ENCODE measurements at regions not wholly inside any gene's neighbourhood (a gene's known extent, or its start where the extent isn't known, plus 50 kb on each side); places are given as distances from the start of the nearest gene placed in this dataset.
"Not testable (repeated sequence)": the region's sequence is repeated elsewhere in the genome, so short reads cannot be mapped to it uniquely, and the experiment has no call there.

- H3K4me3 ChIP-seq (ENCODE audit: low read depth, low read length) = no peak overlapping the region
- no peak for DNase-seq (ENCODE audit: low read depth)
- H3K27me3 ChIP-seq (ENCODE audit: control insufficient read depth, insufficient read depth, low read length) = no peaks in the 10 kb centered on the region
- no peaks in the 10 kb centered on the region for H3K36me3 ChIP-seq (ENCODE audit: control insufficient read depth, insufficient read depth, low read length)
- TF ChIP-seq CTCF (IDR thresholded peaks at IDR 0.05; ENCODE audit: insufficient read depth, low read length, poor library complexity, severe bottlenecking) = no peak
These were observed 92.3 kb downstream of the CTH start for GRCh38 chr1:70503358-70503757.

- H3K4me3 ChIP-seq (ENCODE audit: low read depth, low read length) = no peak overlapping the region
- H3K27me3 ChIP-seq (ENCODE audit: control insufficient read depth, insufficient read depth, low read length) = no peaks in the 10 kb centered on the region
- H3K36me3 ChIP-seq (ENCODE audit: control insufficient read depth, insufficient read depth, low read length) = no peaks in the 10 kb centered on the region
- no peak for TF ChIP-seq CTCF (IDR thresholded peaks at IDR 0.05; ENCODE audit: insufficient read depth, low read length, poor library complexity, severe bottlenecking)
- no peak for DNase-seq (ENCODE audit: low read depth)
These were observed 93.2 kb downstream of the CTH start for GRCh38 chr1:70504176-70504820.

GRCh38 chr1:70504821-70505193 is 93.7 kb downstream of the CTH start:
- DNase-seq (ENCODE audit: low read depth) = no peak
- no peak overlapping the region for H3K4me3 ChIP-seq (ENCODE audit: low read depth, low read length)
- H3K27me3 ChIP-seq (ENCODE audit: control insufficient read depth, insufficient read depth, low read length) = no peaks in the 10 kb centered on the region
- no peak for TF ChIP-seq CTCF (IDR thresholded peaks at IDR 0.05; ENCODE audit: insufficient read depth, low read length, poor library complexity, severe bottlenecking)
- no peaks in the 10 kb centered on the region for H3K36me3 ChIP-seq (ENCODE audit: control insufficient read depth, insufficient read depth, low read length)

- DNase-seq (ENCODE audit: low read depth); H3K4me3 ChIP-seq (ENCODE audit: low read depth, low read length); H3K27me3 ChIP-seq (ENCODE audit: control insufficient read depth, insufficient read depth, low read length); H3K36me3 ChIP-seq (ENCODE audit: control insufficient read depth, insufficient read depth, low read length): not testable (repeated sequence)
These were observed 96.9 kb downstream of the CTH start for GRCh38 chr1:70507991-70508390.

GRCh38 chr1:70509996-70510876 is 99.2 kb downstream of the CTH start:
- DNase-seq (ENCODE audit: low read depth) = peak; percentile 91
- Histone ChIP-seq H3K4me3 (ENCODE audit: low read depth, low read length) (no peak overlapping the region), H3K27me3 (ENCODE audit: control insufficient read depth, insufficient read depth, low read length) (no peaks in the 10 kb centered on the region), H3K36me3 (ENCODE audit: control insufficient read depth, insufficient read depth, low read length) (no peaks in the 10 kb centered on the region)
- peak; percentile 57 for TF ChIP-seq CTCF (IDR thresholded peaks at IDR 0.05; ENCODE audit: insufficient read depth, low read length, poor library complexity, severe bottlenecking)

GRCh38 chr1:70517444-70517843 is 106.4 kb downstream of the CTH start:
- DNase-seq (ENCODE audit: low read depth) = no peak
- Histone ChIP-seq H3K36me3 (ENCODE audit: control insufficient read depth, insufficient read depth, low read length) (no peaks in the 10 kb centered on the region), H3K4me3 (ENCODE audit: low read depth, low read length) (no peak overlapping the region), H3K27me3 (ENCODE audit: control insufficient read depth, insufficient read depth, low read length) (no peaks in the 10 kb centered on the region)
- TF ChIP-seq CTCF (IDR thresholded peaks at IDR 0.05; ENCODE audit: insufficient read depth, low read length, poor library complexity, severe bottlenecking) = no peak

Data from kidney epithelial cell (primary cell).